HEK293 (cell line): ENCODE measurements at regions not wholly inside any gene's neighbourhood (a gene's known extent, or its start where the extent isn't known, plus 50 kb on each side); places are given as distances from the start of the nearest gene placed in this dataset.

Experiments
- ATF2 ChIP-seq: fragments of 450-650 bp; formaldehyde crosslinking; IDR thresholded peaks from 2 replicates; pipeline ENCODE4 v1.5.1; 2016; ENCODE audit warnings: missing biosample characterization, missing genetic modification characterization, low read depth
- BCL11A ChIP-seq: fragments of 450-650 bp; formaldehyde crosslinking; IDR thresholded peaks from 2 replicates; pipeline ENCODE4 v1.5.1; 2016; ENCODE audit warnings: low read depth, missing biosample characterization, missing genetic modification characterization
- CTCF ChIP-seq: fragments of 450-650 bp; formaldehyde crosslinking; IDR thresholded peaks from 2 replicates; pipeline ENCODE4 v1.5.1; 2016; ENCODE audit warnings: missing biosample characterization, missing genetic modification characterization
- PRDM10 ChIP-seq: fragments of 450-650 bp; formaldehyde crosslinking; IDR thresholded peaks from 2 replicates; pipeline ENCODE4 v1.5.1; 2016; ENCODE audit warnings: missing biosample characterization, missing genetic modification characterization
- TSHZ1 ChIP-seq: fragments of 450-650 bp; formaldehyde crosslinking; IDR thresholded peaks from 2 replicates; pipeline ENCODE4 v1.5.1; 2016; ENCODE audit warnings: missing biosample characterization, missing genetic modification characterization, borderline replicate concordance
- YY1 ChIP-seq: fragments of 450-650 bp; formaldehyde crosslinking; IDR thresholded peaks from 2 replicates; pipeline ENCODE4 v1.5.1; 2018; ENCODE audit warnings: missing biosample characterization, missing genetic modification characterization
- ZNF223 ChIP-seq: fragments of 450-650 bp; formaldehyde crosslinking; IDR thresholded peaks from 2 replicates; pipeline ENCODE4 v1.5.1; 2016; ENCODE audit warnings: missing biosample characterization, missing genetic modification characterization
- ZNF239 ChIP-seq: fragments of 450-650 bp; formaldehyde crosslinking; IDR thresholded peaks from 2 replicates; pipeline ENCODE4 v1.5.1; 2016; ENCODE audit warnings: missing biosample characterization, missing genetic modification characterization
- ZNF548 ChIP-seq: fragments of 450-650 bp; formaldehyde crosslinking; IDR thresholded peaks from 2 replicates; pipeline ENCODE4 v1.5.1; 2016; ENCODE audit warnings: missing biosample characterization, missing genetic modification characterization
- ZNF626 ChIP-seq: fragments of 450-650 bp; sonication (Bioruptor Pico); formaldehyde crosslinking; IDR thresholded peaks from 2 replicates; pipeline ENCODE4 v1.5.1; 2018; ENCODE audit warnings: missing biosample characterization, missing genetic modification characterization, inconsistent platforms
- ZSCAN16 ChIP-seq: fragments of 450-650 bp; formaldehyde crosslinking; IDR thresholded peaks from 2 replicates; pipeline ENCODE4 v1.5.1; 2016; ENCODE audit warnings: missing biosample characterization, missing genetic modification characterization

- TF ChIP-seq TSHZ1 (tag by site-specific recombination) (no peak), CTCF (tag by site-specific recombination) (no peak), ATF2 (tag by site-specific recombination) (no peak), BCL11A (tag by site-specific recombination) (no peak), PRDM10 (tag by site-specific recombination) (no peak), ZNF626 (no peak), ZNF239 (tag by site-specific recombination) (no peak), YY1 (tag by site-specific recombination) (no peak), ZNF548 (tag by site-specific recombination) (no peak), ZSCAN16 (tag by site-specific recombination) (no peak), ZNF223 (tag by site-specific recombination) (no peak)
Measured at GRCh38 chr2:64203858-64204632, 59.8 kb upstream of the PELI1 start.
